ENCODE measurements at regions not wholly inside any gene's neighbourhood (a gene's known extent, or its start where the extent isn't known, plus 50 kb on each side); places are given as distances from the start of the nearest gene placed in this dataset.
A peak's percentile ranks its signal among the peaks of the same experiment; 100 is the strongest.

GRCh38 chr14:62077676-62078261 is 315.5 kb downstream of the SNAPC1 start:
- Histone ChIP-seq H3K27me3 (ENCODE audit: low read depth) (peaks cover 3% of the 10 kb centered on the region; the same call in 1 of the 2 replicates), H3K36me3 (replicated peaks) (no peaks in the 10 kb centered on the region), H3K4me1 (no peaks in the 10 kb centered on the region), H3K4me3 (no peak overlapping the region), H3K9me3 (no peaks in the 10 kb centered on the region)
- in situ Hi-C loops (cut with MboI; ENCODE audit: low sequenced_read_pairs): no loop called here
- no peak for DNase-seq (ENCODE audit: low spot score in 2 of 2)

GRCh38 chr14:62079038-62079437 is 316.8 kb downstream of the SNAPC1 start:
- Histone ChIP-seq H3K27me3 (ENCODE audit: low read depth) (peaks cover 3% of the 10 kb centered on the region; the same call in 1 of the 2 replicates), H3K4me1 (no peaks in the 10 kb centered on the region), H3K4me3 (no peak overlapping the region), H3K9me3 (no peaks in the 10 kb centered on the region), H3K36me3 (replicated peaks) (no peaks in the 10 kb centered on the region)
- DNase-seq (ENCODE audit: low spot score in 2 of 2): no peak
- in situ Hi-C loops (cut with MboI; ENCODE audit: low sequenced_read_pairs): no loop called here

GRCh38 chr14:62081012-62081612 is 318.9 kb downstream of the SNAPC1 start:
- Histone ChIP-seq H3K36me3 (replicated peaks) (no peaks in the 10 kb centered on the region), H3K4me3 (no peak overlapping the region), H3K27me3 (ENCODE audit: low read depth) (peaks cover 3% of the 10 kb centered on the region; the same call in 1 of the 2 replicates), H3K4me1 (no peaks in the 10 kb centered on the region), H3K9me3 (no peaks in the 10 kb centered on the region)
- in situ Hi-C loops (cut with MboI; ENCODE audit: low sequenced_read_pairs): no loop called here
- DNase-seq (ENCODE audit: low spot score in 2 of 2): no peak

GRCh38 chr14:62081951-62082350 is 319.7 kb downstream of the SNAPC1 start:
- DNase-seq (ENCODE audit: low spot score in 2 of 2): no peak
- in situ Hi-C loops (cut with MboI; ENCODE audit: low sequenced_read_pairs): no loop called here
- 0 out of 2 replicates have a peak, but pooled peaks cover 3% of the 10 kb centered on the region for H3K27me3 ChIP-seq (ENCODE audit: low read depth)
- no peak overlapping the region for H3K4me3 ChIP-seq
- H3K9me3 ChIP-seq: no peaks in the 10 kb centered on the region
- H3K4me1 ChIP-seq: no peaks in the 10 kb centered on the region
- no peaks in the 10 kb centered on the region for H3K36me3 ChIP-seq (replicated peaks)

- Histone ChIP-seq H3K9me3 (no peaks in the 10 kb centered on the region), H3K36me3 (replicated peaks) (no peaks in the 10 kb centered on the region), H3K4me1 (no peaks in the 10 kb centered on the region), H3K27me3 (ENCODE audit: low read depth) (0 out of 2 replicates have a peak, but pooled peaks cover 3% of the 10 kb centered on the region), H3K4me3 (no peak overlapping the region)
- no peak for DNase-seq (ENCODE audit: low spot score in 2 of 2)
- in situ Hi-C loops (cut with MboI; ENCODE audit: low sequenced_read_pairs): no loop called here
Observed at GRCh38 chr14:62082779-62083178, 320.6 kb downstream of the SNAPC1 start.

- no peak overlapping the region for H3K4me3 ChIP-seq
- H3K9me3 ChIP-seq: no peaks in the 10 kb centered on the region
- in situ Hi-C loops (cut with MboI; ENCODE audit: low sequenced_read_pairs): no loop called here
- H3K4me1 ChIP-seq: no peaks in the 10 kb centered on the region
- H3K36me3 ChIP-seq (replicated peaks): no peaks in the 10 kb centered on the region
- no peak for DNase-seq (ENCODE audit: low spot score in 2 of 2)
- H3K27me3 ChIP-seq (ENCODE audit: low read depth): 0 out of 2 replicates have a peak, but pooled peaks cover 2% of the 10 kb centered on the region
Observed at GRCh38 chr14:62084020-62084419, 321.8 kb downstream of the SNAPC1 start.

GRCh38 chr14:62087191-62087590 is 325.0 kb downstream of the SNAPC1 start:
- Histone ChIP-seq H3K27me3 (ENCODE audit: low read depth) (no peaks in the 10 kb centered on the region), H3K36me3 (replicated peaks) (no peaks in the 10 kb centered on the region), H3K4me1 (no peaks in the 10 kb centered on the region), H3K9me3 (no peaks in the 10 kb centered on the region), H3K4me3 (no peak overlapping the region)
- in situ Hi-C loops (cut with MboI; ENCODE audit: low sequenced_read_pairs): no loop called here
- no peak for DNase-seq (ENCODE audit: low spot score in 2 of 2)

- Histone ChIP-seq H3K36me3 (replicated peaks) (no peaks in the 10 kb centered on the region), H3K27me3 (ENCODE audit: low read depth) (no peaks in the 10 kb centered on the region; the same call in 1 of the 2 replicates), H3K9me3 (no peaks in the 10 kb centered on the region), H3K4me3 (no peak overlapping the region), H3K4me1 (no peaks in the 10 kb centered on the region; the same call in 1 of the 2 replicates)
- DNase-seq (ENCODE audit: low spot score in 2 of 2): no peak
- in situ Hi-C loops (cut with MboI; ENCODE audit: low sequenced_read_pairs): no loop called here
Observed at GRCh38 chr14:62093736-62094135, 331.5 kb downstream of the SNAPC1 start.

- no peak overlapping the region for H3K4me3 ChIP-seq
- H3K27me3 ChIP-seq (ENCODE audit: low read depth): no peaks in the 10 kb centered on the region; the same call in 1 of the 2 replicates
- H3K9me3 ChIP-seq: no peaks in the 10 kb centered on the region
- H3K4me1 ChIP-seq: no peaks in the 10 kb centered on the region; the same call in 1 of the 2 replicates
- in situ Hi-C loops (cut with MboI; ENCODE audit: low sequenced_read_pairs): no loop called here
- peak in 1 of 2 experiments; percentile 5 for DNase-seq (ENCODE audit: low spot score in 2 of 2)
- H3K36me3 ChIP-seq (replicated peaks): no peaks in the 10 kb centered on the region
Observed at GRCh38 chr14:62097072-62097471, 334.9 kb downstream of the SNAPC1 start.

GRCh38 chr14:62097824-62098223 is 335.6 kb downstream of the SNAPC1 start:
- in situ Hi-C loops (cut with MboI; ENCODE audit: low sequenced_read_pairs): no loop called here
- H3K9me3 ChIP-seq: no peaks in the 10 kb centered on the region

GRCh38 chr14:62098357-62098756 is 336.1 kb downstream of the SNAPC1 start:
- in situ Hi-C loops (cut with MboI; ENCODE audit: low sequenced_read_pairs): no loop called here
- Histone ChIP-seq H3K4me1 (no peaks in the 10 kb centered on the region; the same call in 1 of the 2 replicates), H3K9me3 (no peaks in the 10 kb centered on the region), H3K27me3 (ENCODE audit: low read depth) (peaks cover 3% of the 10 kb centered on the region; the same call in 1 of the 2 replicates), H3K4me3 (no peak overlapping the region), H3K36me3 (replicated peaks) (no peaks in the 10 kb centered on the region)
- DNase-seq (ENCODE audit: low spot score in 2 of 2): no peak

More at GRCh38 chr14:62097824-62098223, 335.6 kb downstream of the SNAPC1 start:
- Histone ChIP-seq H3K4me1 (no peaks in the 10 kb centered on the region; the same call in 1 of the 2 replicates), H3K4me3 (no peak overlapping the region), H3K27me3 (ENCODE audit: low read depth) (no peaks in the 10 kb centered on the region; the same call in 1 of the 2 replicates), H3K36me3 (replicated peaks) (no peaks in the 10 kb centered on the region)
- DNase-seq (ENCODE audit: low spot score in 2 of 2): no peak

GRCh38 chr14:62099091-62099490 is 336.9 kb downstream of the SNAPC1 start:
- Histone ChIP-seq H3K9me3 (no peaks in the 10 kb centered on the region), H3K36me3 (replicated peaks) (no peaks in the 10 kb centered on the region), H3K4me3 (no peak overlapping the region), H3K4me1 (no peaks in the 10 kb centered on the region; the same call in 1 of the 2 replicates), H3K27me3 (ENCODE audit: low read depth) (peaks cover 7% of the 10 kb centered on the region)
- in situ Hi-C loops (cut with MboI; ENCODE audit: low sequenced_read_pairs): no loop called here
- DNase-seq (ENCODE audit: low spot score in 2 of 2): no peak

GRCh38 chr14:62101189-62101588 is 339.0 kb downstream of the SNAPC1 start:
- in situ Hi-C loops (cut with MboI; ENCODE audit: low sequenced_read_pairs): loop anchor here (25.0 kb wide), 1 partner anchor 214 kb away; no protein-coding TSS in a partner anchor
- no peak overlapping the region for H3K4me3 ChIP-seq
- peaks cover 7% of the 10 kb centered on the region for H3K27me3 ChIP-seq (ENCODE audit: low read depth)
- H3K36me3 ChIP-seq (replicated peaks): no peaks in the 10 kb centered on the region
- no peaks in the 10 kb centered on the region for H3K9me3 ChIP-seq
- no peaks in the 10 kb centered on the region; the same call in 1 of the 2 replicates for H3K4me1 ChIP-seq
- no peak for DNase-seq (ENCODE audit: low spot score in 2 of 2)

GRCh38 chr14:62101673-62102348 is 339.6 kb downstream of the SNAPC1 start:
- in situ Hi-C loops (cut with MboI; ENCODE audit: low sequenced_read_pairs): loop anchor here (25.0 kb wide), 1 partner anchor 215 kb away; no protein-coding TSS in a partner anchor
- H3K9me3 ChIP-seq: no peaks in the 10 kb centered on the region
- peaks cover 7% of the 10 kb centered on the region for H3K27me3 ChIP-seq (ENCODE audit: low read depth)
- H3K36me3 ChIP-seq (replicated peaks): no peaks in the 10 kb centered on the region
- DNase-seq (ENCODE audit: low spot score in 2 of 2): no peak
- no peak overlapping the region for H3K4me3 ChIP-seq
- no peaks in the 10 kb centered on the region; the same call in 1 of the 2 replicates for H3K4me1 ChIP-seq
